GM19351 (cell line): ENCODE measurements at regions not wholly inside any gene's neighbourhood (a gene's known extent, or its start where the extent isn't known, plus 50 kb on each side); places are given as distances from the start of the nearest gene placed in this dataset.
"Not testable (repeated sequence)": the region's sequence is repeated elsewhere in the genome, so short reads cannot be mapped to it uniquely, and the experiment has no call there.

Experiments used
- ATAC-seq: cut with Tn5 transposase; IDR thresholded peaks from one replicate; pipeline ENCODE4 v1.9.1; 2021; ENCODE audit warnings: mild to moderate bottlenecking, moderate library complexity; ENCODE audit not compliant: unreplicated experiment

- no peak for ATAC-seq
These were observed 285.1 kb upstream of the PROX1 start for GRCh38 chr1:213702703-213703102.

GRCh38 chr1:213704941-213705340 lies 282.8 kb upstream of the PROX1 start:
- no peak for ATAC-seq

- not testable (repeated sequence) for ATAC-seq
These were observed 275.8 kb upstream of the PROX1 start for GRCh38 chr1:213711833-213712490.

- ATAC-seq, result no peak
These were observed 273.1 kb upstream of the PROX1 start for GRCh38 chr1:213714645-213715044.

- ATAC-seq, result no peak
These were observed 272.6 kb upstream of the PROX1 start for GRCh38 chr1:213715182-213715581.

GRCh38 chr1:213719462-213719861 lies 268.3 kb upstream of the PROX1 start:
- no peak for ATAC-seq

GRCh38 chr1:213720032-213720431 lies 267.7 kb upstream of the PROX1 start:
- no peak for ATAC-seq

- ATAC-seq, result no peak
These were observed 264.6 kb upstream of the PROX1 start for GRCh38 chr1:213723187-213723586.

- no peak for ATAC-seq
These were observed 262.9 kb upstream of the PROX1 start for GRCh38 chr1:213724640-213725536.

- no peak for ATAC-seq
These were observed 259.8 kb upstream of the PROX1 start for GRCh38 chr1:213727853-213728592.

GRCh38 chr1:213728593-213729536 lies 258.9 kb upstream of the PROX1 start:
- no peak for ATAC-seq

GRCh38 chr1:213733705-213734104 lies 254.1 kb upstream of the PROX1 start:
- ATAC-seq, result no peak

GRCh38 chr1:213737398-213738035 lies 250.3 kb upstream of the PROX1 start:
- no peak for ATAC-seq

GRCh38 chr1:213738658-213739057 lies 249.1 kb upstream of the PROX1 start:
- ATAC-seq, result no peak

- no peak for ATAC-seq
These were observed 244.8 kb upstream of the PROX1 start for GRCh38 chr1:213742992-213743391.

GRCh38 chr1:213744780-213745179 lies 243.0 kb upstream of the PROX1 start:
- no peak for ATAC-seq

- ATAC-seq, result no peak
These were observed 242.3 kb upstream of the PROX1 start for GRCh38 chr1:213745451-213745850.

- no peak for ATAC-seq
These were observed 238.2 kb upstream of the PROX1 start for GRCh38 chr1:213749558-213749957.

- no peak for ATAC-seq
These were observed 237.3 kb upstream of the PROX1 start for GRCh38 chr1:213750231-213751063.
